ENCODE measurements at regions not wholly inside any gene's neighbourhood (a gene's known extent, or its start where the extent isn't known, plus 50 kb on each side); places are given as distances from the start of the nearest gene placed in this dataset.

DNA sequence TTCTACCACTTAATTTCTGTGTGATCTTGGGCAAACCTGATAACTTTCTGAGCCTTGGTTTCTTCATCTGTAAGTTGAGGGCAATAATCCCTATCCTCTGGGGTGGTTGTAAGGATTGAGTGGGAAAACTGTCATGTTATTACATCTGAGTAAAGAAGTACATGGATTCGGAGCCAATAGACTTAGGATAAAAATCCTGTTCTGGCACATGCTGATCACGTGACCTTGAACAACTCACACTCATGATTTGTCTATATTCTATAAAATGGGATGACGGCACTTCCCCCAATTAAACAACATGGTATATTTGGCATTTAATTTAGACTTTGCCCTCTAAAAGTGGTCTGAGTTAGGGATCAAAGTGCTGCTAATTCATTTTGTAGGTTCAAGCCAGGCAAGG lies 315.5 kb downstream of the PLPP3 start:
- TF ChIP-seq, protein P1, sequence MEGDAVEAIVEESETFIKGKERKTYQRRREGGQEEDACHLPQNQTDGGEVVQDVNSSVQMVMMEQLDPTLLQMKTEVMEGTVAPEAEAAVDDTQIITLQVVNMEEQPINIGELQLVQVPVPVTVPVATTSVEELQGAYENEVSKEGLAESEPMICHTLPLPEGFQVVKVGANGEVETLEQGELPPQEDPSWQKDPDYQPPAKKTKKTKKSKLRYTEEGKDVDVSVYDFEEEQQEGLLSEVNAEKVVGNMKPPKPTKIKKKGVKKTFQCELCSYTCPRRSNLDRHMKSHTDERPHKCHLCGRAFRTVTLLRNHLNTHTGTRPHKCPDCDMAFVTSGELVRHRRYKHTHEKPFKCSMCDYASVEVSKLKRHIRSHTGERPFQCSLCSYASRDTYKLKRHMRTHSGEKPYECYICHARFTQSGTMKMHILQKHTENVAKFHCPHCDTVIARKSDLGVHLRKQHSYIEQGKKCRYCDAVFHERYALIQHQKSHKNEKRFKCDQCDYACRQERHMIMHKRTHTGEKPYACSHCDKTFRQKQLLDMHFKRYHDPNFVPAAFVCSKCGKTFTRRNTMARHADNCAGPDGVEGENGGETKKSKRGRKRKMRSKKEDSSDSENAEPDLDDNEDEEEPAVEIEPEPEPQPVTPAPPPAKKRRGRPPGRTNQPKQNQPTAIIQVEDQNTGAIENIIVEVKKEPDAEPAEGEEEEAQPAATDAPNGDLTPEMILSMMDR (IDR thresholded peaks at IDR 0.05): no peak
- TF ChIP-seq POLR2A (IDR thresholded peaks at IDR 0.05): no peak
